ENCODE measurements at regions not wholly inside any gene's neighbourhood (a gene's known extent, or its start where the extent isn't known, plus 50 kb on each side); places are given as distances from the start of the nearest gene placed in this dataset.

DNA sequence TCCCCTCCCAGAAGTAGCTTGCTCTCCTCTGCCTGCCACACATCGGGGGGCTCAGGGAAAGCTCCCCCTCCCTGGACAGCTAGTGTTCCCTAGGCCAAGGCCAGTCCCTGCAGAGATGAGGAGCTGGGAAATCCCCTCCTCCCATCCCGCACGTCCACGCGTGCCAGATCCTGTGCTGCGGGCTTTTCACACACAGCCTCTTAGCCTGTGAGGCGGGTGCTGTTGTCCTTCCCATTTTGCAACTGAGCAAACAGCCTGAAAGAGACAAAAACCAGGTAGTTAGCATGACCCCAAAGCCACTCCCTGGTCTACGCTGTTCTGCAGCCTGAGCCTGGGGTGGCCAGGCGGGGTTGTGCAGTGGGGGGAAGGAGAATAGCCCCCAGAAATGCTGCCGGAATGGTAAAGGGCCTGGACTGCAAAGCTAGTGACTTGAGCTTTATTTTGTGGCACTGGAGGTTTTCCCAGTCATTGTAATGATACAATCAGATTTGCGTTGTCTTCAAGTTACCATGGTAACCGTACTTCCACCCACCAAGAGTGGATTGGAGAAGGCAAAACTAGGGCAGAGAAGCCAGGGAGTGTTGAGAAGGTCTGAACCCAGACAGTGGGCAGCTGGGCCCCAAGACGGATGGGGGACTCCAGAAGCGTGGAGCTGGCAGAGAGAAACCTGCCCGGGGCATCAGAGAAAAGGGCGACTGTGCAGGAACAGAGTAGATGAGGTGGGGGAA is 98.6 kb upstream of the KCTD7 start:
- WGBS, 2 donors, result 89% methylated on average over 15 to 16 of the region's 16 CpGs
- no peak overlapping the region for H3K27ac ChIP-seq
- TF ChIP-seq POLR2A (IDR thresholded peaks at IDR 0.05), result no peak
- TF ChIP-seq, protein P1, sequence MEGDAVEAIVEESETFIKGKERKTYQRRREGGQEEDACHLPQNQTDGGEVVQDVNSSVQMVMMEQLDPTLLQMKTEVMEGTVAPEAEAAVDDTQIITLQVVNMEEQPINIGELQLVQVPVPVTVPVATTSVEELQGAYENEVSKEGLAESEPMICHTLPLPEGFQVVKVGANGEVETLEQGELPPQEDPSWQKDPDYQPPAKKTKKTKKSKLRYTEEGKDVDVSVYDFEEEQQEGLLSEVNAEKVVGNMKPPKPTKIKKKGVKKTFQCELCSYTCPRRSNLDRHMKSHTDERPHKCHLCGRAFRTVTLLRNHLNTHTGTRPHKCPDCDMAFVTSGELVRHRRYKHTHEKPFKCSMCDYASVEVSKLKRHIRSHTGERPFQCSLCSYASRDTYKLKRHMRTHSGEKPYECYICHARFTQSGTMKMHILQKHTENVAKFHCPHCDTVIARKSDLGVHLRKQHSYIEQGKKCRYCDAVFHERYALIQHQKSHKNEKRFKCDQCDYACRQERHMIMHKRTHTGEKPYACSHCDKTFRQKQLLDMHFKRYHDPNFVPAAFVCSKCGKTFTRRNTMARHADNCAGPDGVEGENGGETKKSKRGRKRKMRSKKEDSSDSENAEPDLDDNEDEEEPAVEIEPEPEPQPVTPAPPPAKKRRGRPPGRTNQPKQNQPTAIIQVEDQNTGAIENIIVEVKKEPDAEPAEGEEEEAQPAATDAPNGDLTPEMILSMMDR (IDR thresholded peaks at IDR 0.05), result no peak
- H3K4me3 ChIP-seq (replicated peaks in 1 of 3), result no peak overlapping the region
- DNase-seq, result no peak
- H3K9me3 ChIP-seq, result no peaks in the 10 kb centered on the region
- no peaks in the 10 kb centered on the region for H3K36me3 ChIP-seq
- H3K4me1 ChIP-seq, result no peaks in the 10 kb centered on the region
- intact Hi-C loops (cut with DNase I), result no loop called here
- H3K27me3 ChIP-seq, result no peaks in the 10 kb centered on the region

DNA sequence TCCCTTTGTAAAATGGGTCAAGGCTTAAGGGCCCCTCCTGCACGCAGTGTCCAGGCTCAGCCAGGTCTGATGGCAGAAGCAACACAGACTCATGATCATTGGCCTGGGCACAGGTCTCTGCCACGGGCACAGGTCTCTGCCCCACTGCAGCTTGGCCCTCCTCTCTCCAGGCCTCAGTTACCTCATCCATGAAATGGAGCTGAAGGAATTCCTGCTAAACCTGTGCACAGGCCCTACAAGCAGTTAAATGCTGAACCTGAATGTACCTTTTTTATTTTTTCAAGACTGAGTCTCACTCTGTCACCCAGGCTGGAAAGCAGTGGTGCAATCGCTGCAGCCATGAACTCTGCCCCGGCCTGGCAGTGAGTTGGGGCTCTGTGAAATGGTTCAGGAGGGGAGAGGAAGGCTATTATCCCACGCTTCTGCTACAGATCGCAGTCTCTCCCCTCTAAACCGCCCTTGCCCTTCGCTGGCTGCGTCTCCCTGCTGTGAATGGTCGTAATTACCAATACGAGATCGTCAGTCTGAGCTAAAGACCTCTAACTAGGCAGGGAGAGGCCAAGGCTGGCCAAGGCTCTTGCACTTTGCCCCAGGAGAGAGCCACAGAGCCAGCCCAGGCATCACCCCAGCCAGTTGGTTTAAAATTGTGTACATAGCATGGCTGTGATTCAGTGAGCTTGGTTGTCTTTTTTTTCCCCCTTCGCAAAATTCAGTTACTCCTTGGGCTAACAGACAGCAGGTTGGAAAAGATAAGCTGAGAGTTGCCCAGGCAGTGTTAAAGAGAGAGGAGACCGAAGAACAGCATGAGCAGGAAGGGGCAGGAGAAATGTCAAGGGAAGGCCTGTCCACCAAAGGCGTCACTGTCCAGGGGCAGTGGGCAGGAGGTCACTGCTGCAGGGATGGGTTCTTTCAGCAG is 93.0 kb upstream of the KCTD7 start:
- intact Hi-C loops (cut with DNase I), result no loop called here
- 86 to 92% methylated on average over 15 of the region's 15 CpGs for WGBS, 2 donors
- Histone ChIP-seq H3K36me3 (no peaks in the 10 kb centered on the region), H3K9me3 (no peaks in the 10 kb centered on the region), H3K27ac (no peak overlapping the region), H3K4me3 (replicated peaks in 1 of 3) (no peak overlapping the region), H3K4me1 (no peaks in the 10 kb centered on the region), H3K27me3 (no peaks in the 10 kb centered on the region)
- DNase-seq, result no peak
- no peak for TF ChIP-seq POLR2A (IDR thresholded peaks at IDR 0.05)
- TF ChIP-seq, protein P1 (IDR thresholded peaks at IDR 0.05), result no peak

DNA sequence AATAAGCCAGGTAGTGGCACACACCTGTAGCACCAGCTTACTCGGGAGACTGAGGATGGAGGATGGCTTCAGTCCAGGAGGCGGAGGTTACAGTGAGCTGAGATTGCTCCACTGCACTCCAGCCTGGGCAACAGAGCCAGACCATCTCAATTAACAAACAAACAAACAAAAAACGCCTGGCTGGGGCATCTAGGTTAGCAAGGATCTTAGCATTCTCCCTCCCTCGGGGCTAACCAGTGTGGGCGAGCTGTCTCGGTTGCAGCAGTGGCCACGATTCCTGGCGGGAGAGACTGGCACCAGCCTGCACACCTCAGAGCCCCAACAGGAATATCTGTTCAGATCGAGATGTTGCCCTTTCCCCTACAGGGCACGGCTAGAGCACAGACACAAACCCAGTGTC is 91.3 kb upstream of the KCTD7 start:
- TF ChIP-seq, protein P1 (IDR thresholded peaks at IDR 0.05), result no peak
- no peak for TF ChIP-seq POLR2A (IDR thresholded peaks at IDR 0.05)
- 73 to 86% methylated on average over 9 to 10 of the region's 10 CpGs for WGBS, 2 donors
- Histone ChIP-seq H3K36me3 (no peaks in the 10 kb centered on the region), H3K4me3 (replicated peaks in 1 of 3) (no peak overlapping the region), H3K4me1 (peaks cover 0 to under 1% of the 10 kb centered on the region in 2 donors), H3K27me3 (no peaks in the 10 kb centered on the region), H3K9me3 (no peaks in the 10 kb centered on the region), H3K27ac (no peak overlapping the region)
- intact Hi-C loops (cut with DNase I), result no loop called here
- DNase-seq, result no peak

DNA sequence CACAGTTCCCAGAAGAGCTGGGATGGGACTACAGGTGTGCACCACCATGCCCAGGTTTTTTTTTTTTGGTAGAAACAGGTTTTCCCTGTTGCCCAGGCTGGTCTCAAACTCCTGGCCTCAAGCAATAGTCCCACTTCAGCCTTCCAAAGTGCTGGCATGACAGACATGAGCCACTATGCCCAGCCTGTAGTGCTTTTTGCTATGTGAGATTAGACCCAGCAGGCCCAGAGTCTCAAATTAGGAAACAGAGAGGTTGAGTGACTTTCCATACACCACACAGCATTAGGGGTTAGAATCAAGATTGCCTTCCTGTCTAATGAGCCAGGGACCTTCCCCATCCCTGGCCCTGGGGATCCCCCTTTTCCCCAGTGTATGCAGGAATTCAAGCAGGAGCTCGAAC is 90.8 kb upstream of the KCTD7 start:
- Histone ChIP-seq H3K36me3 (no peaks in the 10 kb centered on the region), H3K4me1 (peaks cover 0 to 5% of the 10 kb centered on the region in 2 donors), H3K27ac (no peak overlapping the region), H3K9me3 (no peaks in the 10 kb centered on the region), H3K27me3 (no peaks in the 10 kb centered on the region), H3K4me3 (replicated peaks in 1 of 3) (no peak overlapping the region)
- intact Hi-C loops (cut with DNase I), result no loop called here
- 79 to 82% methylated on average over 1 of the region's 1 CpG for WGBS, 2 donors
- DNase-seq, result no peak
- TF ChIP-seq POLR2A (IDR thresholded peaks at IDR 0.05), result no peak
- TF ChIP-seq, protein P1 (IDR thresholded peaks at IDR 0.05), result no peak

DNA sequence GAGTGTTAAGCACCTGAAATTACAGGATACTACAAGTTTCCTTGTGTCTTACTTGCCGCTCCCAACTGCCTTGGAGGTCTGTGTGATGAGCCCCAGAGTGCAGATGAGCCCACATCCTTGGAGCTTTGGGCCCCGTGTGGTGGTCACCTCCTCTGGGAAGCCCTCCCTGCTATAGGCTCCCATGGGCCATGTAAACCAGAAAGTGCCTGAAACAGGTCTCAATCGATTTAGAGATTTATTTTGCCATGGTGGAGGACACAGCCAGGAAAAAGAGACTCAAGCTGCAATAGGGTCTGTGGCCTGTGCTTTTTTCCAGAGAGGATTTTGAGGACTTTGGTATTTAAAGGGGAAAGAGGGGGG is 89.4 kb upstream of the KCTD7 start:
- WGBS, 2 donors, result 90% methylated on average over 3 of the region's 3 CpGs; no CpG with 5 or more reads in 1 of the 2 donors

More for the DNA sequence above, 89.4 kb upstream of the KCTD7 start:
- Histone ChIP-seq H3K9me3 (no peaks in the 10 kb centered on the region), H3K27me3 (no peaks in the 10 kb centered on the region), H3K4me3 (replicated peaks in 1 of 3) (no peak overlapping the region), H3K36me3 (peaks cover 0 to 6% of the 10 kb centered on the region in 2 donors), H3K27ac (no peak overlapping the region), H3K4me1 (peaks cover 0 to 11% of the 10 kb centered on the region in 2 donors)
- DNase-seq, result no peak
- intact Hi-C loops (cut with DNase I), result no loop called here
- no peak for TF ChIP-seq POLR2A (IDR thresholded peaks at IDR 0.05)
- TF ChIP-seq, protein P1 (IDR thresholded peaks at IDR 0.05), result no peak
